Brain microvascular endothelial cell (primary cell): ENCODE measurements at regions not wholly inside any gene's neighbourhood (a gene's known extent, or its start where the extent isn't known, plus 50 kb on each side); places are given as distances from the start of the nearest gene placed in this dataset.

ENCODE experiments used
- DNase-seq: peaks from one replicate; pipeline ENCODE4 v3.0.0-alpha.2; 2020
- H3K27ac ChIP-seq: fragments of 250-450 bp; sonication (Bioruptor Pico); 2 replicates; pipeline ENCODE4 v1.5.1; 2020; ENCODE audit warnings: mild to moderate bottlenecking, moderate library complexity
- H3K27me3 ChIP-seq: fragments of 250-450 bp; sonication (Bioruptor Pico); replicated peaks from 2 replicates; pipeline ENCODE4 v1.5.1; 2020; ENCODE audit warnings: mild to moderate bottlenecking
- H3K36me3 ChIP-seq: fragments of 250-450 bp; sonication (Bioruptor Pico); replicated peaks from 2 replicates; pipeline ENCODE4 v1.5.1; 2020; ENCODE audit warnings: mild to moderate bottlenecking
- H3K4me3 ChIP-seq: 2 replicates; pipeline ENCODE4 v1.5.1; 2011; ENCODE audit warnings: low read depth, mild to moderate bottlenecking, control low read depth, low read length, moderate library complexity
- in situ Hi-C: cut with HindIII; loops from 2 replicates; pipeline ENCODE4 v1.10.0; 2017; ENCODE audit warnings: low sequenced_read_pairs, low pct_ligation_motif_present
- TF ChIP-seq, protein P1 (sequence below): IDR thresholded peaks from 2 replicates; pipeline ENCODE4 v1.5.1; 2011; ENCODE audit warnings: low read depth, mild to moderate bottlenecking, moderate library complexity, low read length, control low read depth, inconsistent platforms; ENCODE audit errors: missing control alignments

DNA sequence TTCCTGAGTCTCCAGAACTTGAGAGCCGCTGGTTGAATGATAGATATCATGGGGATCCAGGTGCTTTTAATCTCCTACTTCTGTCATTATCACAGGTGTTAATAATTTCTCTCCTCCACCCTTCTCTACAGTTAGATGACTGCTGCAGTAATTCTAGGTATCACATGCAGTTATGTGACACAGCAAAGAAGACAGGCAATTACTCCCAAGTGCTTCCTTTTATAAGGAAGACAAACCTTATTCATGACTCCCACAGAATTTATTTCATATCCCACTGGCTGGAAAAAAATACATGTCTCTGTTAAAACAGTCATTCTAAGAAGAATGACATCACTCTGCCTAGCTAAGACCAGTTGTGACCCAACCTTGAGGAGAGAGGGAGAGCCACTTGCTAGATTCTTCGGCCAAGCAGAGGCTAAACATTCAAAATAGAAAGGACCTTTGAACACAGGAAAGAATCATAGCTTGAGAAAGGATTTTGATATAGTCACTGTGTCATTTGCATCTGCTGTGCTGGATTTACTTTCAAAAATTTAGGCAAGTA is 500.6 kb downstream of the SI start:
- in situ Hi-C loops = no loop called here
- H3K27ac ChIP-seq = no peak overlapping the region
- no peak for DNase-seq
- no peaks in the 10 kb centered on the region for H3K36me3 ChIP-seq
- no peaks in the 10 kb centered on the region for H3K27me3 ChIP-seq
- TF ChIP-seq, protein P1, sequence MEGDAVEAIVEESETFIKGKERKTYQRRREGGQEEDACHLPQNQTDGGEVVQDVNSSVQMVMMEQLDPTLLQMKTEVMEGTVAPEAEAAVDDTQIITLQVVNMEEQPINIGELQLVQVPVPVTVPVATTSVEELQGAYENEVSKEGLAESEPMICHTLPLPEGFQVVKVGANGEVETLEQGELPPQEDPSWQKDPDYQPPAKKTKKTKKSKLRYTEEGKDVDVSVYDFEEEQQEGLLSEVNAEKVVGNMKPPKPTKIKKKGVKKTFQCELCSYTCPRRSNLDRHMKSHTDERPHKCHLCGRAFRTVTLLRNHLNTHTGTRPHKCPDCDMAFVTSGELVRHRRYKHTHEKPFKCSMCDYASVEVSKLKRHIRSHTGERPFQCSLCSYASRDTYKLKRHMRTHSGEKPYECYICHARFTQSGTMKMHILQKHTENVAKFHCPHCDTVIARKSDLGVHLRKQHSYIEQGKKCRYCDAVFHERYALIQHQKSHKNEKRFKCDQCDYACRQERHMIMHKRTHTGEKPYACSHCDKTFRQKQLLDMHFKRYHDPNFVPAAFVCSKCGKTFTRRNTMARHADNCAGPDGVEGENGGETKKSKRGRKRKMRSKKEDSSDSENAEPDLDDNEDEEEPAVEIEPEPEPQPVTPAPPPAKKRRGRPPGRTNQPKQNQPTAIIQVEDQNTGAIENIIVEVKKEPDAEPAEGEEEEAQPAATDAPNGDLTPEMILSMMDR = no peak
- H3K4me3 ChIP-seq = no peak overlapping the region

DNA sequence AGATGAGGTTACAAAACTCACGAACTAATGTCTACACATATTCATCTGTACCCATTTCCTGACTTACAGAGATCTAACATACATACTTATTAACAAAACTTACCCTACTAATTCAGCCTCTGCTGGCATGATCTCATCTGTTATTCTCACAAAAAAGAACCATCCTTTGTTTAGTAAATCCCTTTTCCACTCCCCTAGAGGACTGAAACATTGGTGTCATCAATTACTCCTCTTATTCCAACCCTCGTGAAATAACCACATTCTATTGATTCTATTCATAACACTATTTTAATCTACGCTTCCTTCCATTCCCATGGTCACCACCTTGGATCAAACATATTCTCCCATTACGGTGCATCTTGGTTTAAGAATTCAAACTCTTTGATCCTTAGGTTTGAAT is 505.9 kb downstream of the SI start:
- DNase-seq = no peak
- no peak overlapping the region for H3K4me3 ChIP-seq
- TF ChIP-seq, protein P1 = no peak
- no peaks in the 10 kb centered on the region for H3K27me3 ChIP-seq
- in situ Hi-C loops = no loop called here
- H3K36me3 ChIP-seq = no peaks in the 10 kb centered on the region
- no peak overlapping the region for H3K27ac ChIP-seq

DNA sequence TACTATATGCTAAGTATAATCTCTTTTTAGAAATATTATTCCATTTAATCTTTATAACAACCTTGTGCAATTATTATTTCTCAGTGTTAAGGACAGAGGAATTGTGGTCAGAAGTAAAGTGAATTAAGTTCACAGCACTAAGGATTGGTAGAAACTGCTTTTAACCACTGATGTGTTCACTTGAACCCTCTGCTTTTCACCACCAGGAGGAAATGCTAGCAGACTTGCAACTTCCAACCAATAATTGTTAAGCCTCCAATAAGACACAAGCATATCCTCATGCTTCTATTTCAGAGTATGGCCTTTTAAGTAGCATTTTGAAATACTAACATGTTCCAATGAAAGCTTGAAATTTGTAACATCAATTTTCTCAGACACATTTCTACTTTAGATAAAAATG is 527.4 kb downstream of the SI start:
- Histone ChIP-seq H3K36me3 (no peaks in the 10 kb centered on the region), H3K27me3 (no peaks in the 10 kb centered on the region), H3K4me3 (no peak overlapping the region), H3K27ac (no peak overlapping the region)
- TF ChIP-seq, protein P1 = peak; percentile 9
- in situ Hi-C loops = no loop called here
- no peak for DNase-seq

DNA sequence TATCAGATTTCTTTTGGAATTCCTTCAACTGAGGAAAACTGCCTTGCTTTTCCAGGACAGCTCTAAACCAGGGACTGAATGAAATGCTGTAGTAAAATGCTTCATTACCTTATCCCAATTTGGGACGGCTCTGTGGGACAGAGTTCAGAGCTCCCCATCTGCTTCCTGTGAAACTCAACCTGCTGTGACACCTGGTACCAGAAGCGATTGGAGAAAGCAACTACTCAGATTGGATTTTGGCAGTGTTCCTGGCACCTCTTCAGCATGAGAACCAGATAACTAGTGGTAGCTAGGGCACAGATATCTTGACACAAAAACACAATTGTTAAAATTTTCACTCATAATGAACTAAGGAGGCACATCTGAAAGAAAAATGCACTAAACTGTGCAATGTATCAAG is 539.1 kb downstream of the SI start:
- H3K27me3 ChIP-seq = no peaks in the 10 kb centered on the region
- no peaks in the 10 kb centered on the region for H3K36me3 ChIP-seq
- in situ Hi-C loops = no loop called here
- no peak overlapping the region for H3K4me3 ChIP-seq
- DNase-seq = no peak
- TF ChIP-seq, protein P1 = no peak
- no peak overlapping the region for H3K27ac ChIP-seq

DNA sequence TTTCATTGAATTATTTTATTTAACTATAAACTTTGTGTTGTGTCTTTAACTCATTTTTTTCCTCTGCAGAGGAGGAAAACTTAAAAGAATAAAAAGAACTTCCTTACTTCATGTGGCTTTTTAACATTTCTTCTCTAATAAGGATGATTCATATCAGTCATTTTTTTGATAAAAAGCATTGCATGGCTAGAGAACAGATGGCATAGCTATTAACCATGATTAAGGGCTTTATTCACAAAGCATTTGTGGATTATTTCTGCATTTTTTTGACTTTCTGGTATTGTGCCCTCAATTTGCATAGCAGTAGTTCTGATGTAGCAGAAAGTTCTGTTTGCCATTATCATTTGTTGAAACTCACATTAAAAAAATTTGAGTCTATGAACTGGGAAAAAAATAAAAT is 540.8 kb downstream of the SI start:
- no peaks in the 10 kb centered on the region for H3K36me3 ChIP-seq
- TF ChIP-seq, protein P1 = no peak
- no peak overlapping the region for H3K4me3 ChIP-seq
- DNase-seq = no peak
- H3K27ac ChIP-seq = no peak overlapping the region
- H3K27me3 ChIP-seq = no peaks in the 10 kb centered on the region
- in situ Hi-C loops = no loop called here

DNA sequence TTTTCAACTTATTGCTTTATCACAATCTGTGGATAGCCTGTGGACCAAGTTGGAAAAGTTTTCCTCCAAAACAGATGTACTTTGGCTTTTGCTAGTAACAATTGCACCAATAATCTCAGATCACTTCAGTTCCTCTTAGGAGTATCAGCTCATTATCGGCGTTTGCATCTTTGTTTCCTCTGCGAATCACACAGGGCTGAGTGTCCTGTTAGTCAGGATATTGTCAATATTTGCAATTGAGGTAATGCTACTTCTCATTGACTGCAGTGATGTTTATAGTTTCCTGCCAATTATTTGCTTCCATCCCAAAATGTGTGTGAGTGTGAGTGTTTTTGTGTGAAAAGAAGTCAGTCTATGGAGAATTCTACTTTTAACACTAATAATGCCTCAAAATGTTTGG is 545.0 kb downstream of the SI start:
- H3K36me3 ChIP-seq = no peaks in the 10 kb centered on the region
- TF ChIP-seq, protein P1 = no peak
- in situ Hi-C loops = no loop called here

More for the DNA sequence above, 545.0 kb downstream of the SI start:
- no peak overlapping the region for H3K27ac ChIP-seq
- no peak overlapping the region for H3K4me3 ChIP-seq
- no peak for DNase-seq
- no peaks in the 10 kb centered on the region for H3K27me3 ChIP-seq
